ENCODE measurements at regions not wholly inside any gene's neighbourhood (a gene's known extent, or its start where the extent isn't known, plus 50 kb on each side); places are given as distances from the start of the nearest gene placed in this dataset.

GRCh38 chr1:5594056-5594956, 397.9 kb downstream of the NPHP4 start:
- no peak overlapping the region for H3K4me3 Mint-ChIP-seq
- peaks cover 1% of the 10 kb centered on the region for H3K36me3 Mint-ChIP-seq
- H3K4me1 Mint-ChIP-seq = no peaks in the 10 kb centered on the region
- H3K27ac Mint-ChIP-seq = no peak overlapping the region
- peaks cover 5% of the 10 kb centered on the region for H3K27me3 Mint-ChIP-seq
- H3K9me3 Mint-ChIP-seq = peaks cover 5% of the 10 kb centered on the region

GRCh38 chr1:5590717-5591116, 401.5 kb downstream of the NPHP4 start:
- Mint-ChIP-seq H3K9me3 (peaks cover 5% of the 10 kb centered on the region), H3K4me3 (no peak overlapping the region), H3K4me1 (no peaks in the 10 kb centered on the region), H3K36me3 (peaks cover 1% of the 10 kb centered on the region), H3K27ac (no peak overlapping the region), H3K27me3 (peaks cover 11% of the 10 kb centered on the region)

GRCh38 chr1:5586629-5587028, 405.6 kb downstream of the NPHP4 start:
- Mint-ChIP-seq H3K36me3 (peaks cover 1% of the 10 kb centered on the region), H3K4me3 (no peak overlapping the region), H3K4me1 (no peaks in the 10 kb centered on the region), H3K9me3 (peaks cover 5% of the 10 kb centered on the region), H3K27me3 (peaks cover 10% of the 10 kb centered on the region), H3K27ac (no peak overlapping the region)

DNA sequence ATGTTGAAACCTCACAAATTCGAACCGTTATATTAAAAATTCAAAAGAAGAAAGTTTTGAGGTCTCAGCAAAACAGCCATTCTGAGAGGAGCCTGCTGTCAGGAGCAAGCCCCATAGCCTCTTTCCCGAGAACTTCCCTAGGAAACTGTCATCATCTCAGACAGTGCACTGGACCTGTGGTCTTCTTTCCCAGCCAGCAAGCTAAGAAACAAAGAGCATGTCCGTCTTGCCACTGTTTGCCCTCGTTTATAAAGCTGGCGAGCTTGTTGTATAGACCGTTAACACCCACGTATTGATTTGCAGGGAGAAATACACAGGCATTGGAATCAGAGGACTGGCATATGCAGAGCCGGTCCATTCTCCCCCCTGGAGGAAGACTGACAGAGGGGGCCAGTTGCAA, 407.0 kb downstream of the NPHP4 start:
- peaks cover 5% of the 10 kb centered on the region for H3K9me3 Mint-ChIP-seq
- H3K4me3 Mint-ChIP-seq = no peak overlapping the region
- H3K27ac Mint-ChIP-seq = no peak overlapping the region
- peaks cover 15% of the 10 kb centered on the region for H3K27me3 Mint-ChIP-seq
- H3K4me1 Mint-ChIP-seq = no peaks in the 10 kb centered on the region
- H3K36me3 Mint-ChIP-seq = peaks cover under 1% of the 10 kb centered on the region

GRCh38 chr1:5580926-5581325, 411.3 kb downstream of the NPHP4 start:
- H3K27me3 Mint-ChIP-seq = peaks cover 12% of the 10 kb centered on the region
- no peak overlapping the region for H3K27ac Mint-ChIP-seq
- H3K4me1 Mint-ChIP-seq = no peaks in the 10 kb centered on the region
- no peaks in the 10 kb centered on the region for H3K36me3 Mint-ChIP-seq
- H3K9me3 Mint-ChIP-seq = no peaks in the 10 kb centered on the region
- no peak overlapping the region for H3K4me3 Mint-ChIP-seq

GRCh38 chr1:5579966-5580365, 412.3 kb downstream of the NPHP4 start:
- Mint-ChIP-seq H3K36me3 (no peaks in the 10 kb centered on the region), H3K4me3 (no peak overlapping the region), H3K27me3 (peaks cover 9% of the 10 kb centered on the region), H3K4me1 (no peaks in the 10 kb centered on the region), H3K9me3 (no peaks in the 10 kb centered on the region), H3K27ac (no peak overlapping the region)

DNA sequence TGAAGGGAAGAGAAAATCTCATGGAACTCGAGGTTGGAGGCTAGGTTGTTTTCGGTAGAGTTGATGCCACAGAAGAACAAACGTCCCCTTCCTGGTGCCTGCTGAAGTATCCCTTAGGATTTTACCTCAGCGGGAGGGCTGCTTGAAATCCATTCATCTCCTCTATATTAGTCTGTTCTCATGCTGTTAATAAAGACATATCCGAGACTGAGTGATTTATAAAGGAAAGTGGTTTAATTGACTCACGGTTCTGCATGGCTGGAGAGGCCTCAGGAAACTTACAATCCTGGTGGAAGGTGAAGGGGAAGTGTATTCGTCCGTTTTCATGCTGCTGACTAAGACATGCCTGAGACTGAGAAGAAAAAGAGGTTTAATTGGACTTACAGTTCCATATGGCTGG, 413.5 kb downstream of the NPHP4 start:
- H3K27me3 Mint-ChIP-seq = peaks cover 10% of the 10 kb centered on the region
- H3K4me3 Mint-ChIP-seq = no peak overlapping the region
- H3K27ac Mint-ChIP-seq = no peak overlapping the region
- H3K9me3 Mint-ChIP-seq = no peaks in the 10 kb centered on the region
- no peaks in the 10 kb centered on the region for H3K4me1 Mint-ChIP-seq
- no peaks in the 10 kb centered on the region for H3K36me3 Mint-ChIP-seq

GRCh38 chr1:5577255-5578040, 414.8 kb downstream of the NPHP4 start:
- no peaks in the 10 kb centered on the region for H3K36me3 Mint-ChIP-seq
- no peak overlapping the region for H3K4me3 Mint-ChIP-seq
- H3K9me3 Mint-ChIP-seq = no peaks in the 10 kb centered on the region
- no peaks in the 10 kb centered on the region for H3K4me1 Mint-ChIP-seq
- H3K27me3 Mint-ChIP-seq = peaks cover 10% of the 10 kb centered on the region
- no peak overlapping the region for H3K27ac Mint-ChIP-seq

GRCh38 chr1:5576673-5577065, 415.6 kb downstream of the NPHP4 start:
- no peak overlapping the region for H3K4me3 Mint-ChIP-seq
- H3K4me1 Mint-ChIP-seq = no peaks in the 10 kb centered on the region
- H3K27ac Mint-ChIP-seq = no peak overlapping the region
- peaks cover 10% of the 10 kb centered on the region for H3K27me3 Mint-ChIP-seq
- H3K36me3 Mint-ChIP-seq = no peaks in the 10 kb centered on the region
- no peaks in the 10 kb centered on the region for H3K9me3 Mint-ChIP-seq

- no peak overlapping the region for H3K27ac Mint-ChIP-seq
- H3K36me3 Mint-ChIP-seq = no peaks in the 10 kb centered on the region
- H3K27me3 Mint-ChIP-seq = peaks cover 10% of the 10 kb centered on the region
These were observed 416.1 kb downstream of the NPHP4 start for GRCh38 chr1:5576011-5576672.

GRCh38 chr1:5575396-5575940, 416.8 kb downstream of the NPHP4 start:
- Mint-ChIP-seq H3K27ac (no peak overlapping the region), H3K27me3 (peaks cover 5% of the 10 kb centered on the region), H3K4me1 (no peaks in the 10 kb centered on the region), H3K4me3 (no peak overlapping the region), H3K9me3 (no peaks in the 10 kb centered on the region), H3K36me3 (no peaks in the 10 kb centered on the region)

More at GRCh38 chr1:5576011-5576672, 416.1 kb downstream of the NPHP4 start:
- Mint-ChIP-seq H3K4me1 (no peaks in the 10 kb centered on the region), H3K4me3 (no peak overlapping the region), H3K9me3 (no peaks in the 10 kb centered on the region)

GRCh38 chr1:5574641-5575040, 417.6 kb downstream of the NPHP4 start:
- Mint-ChIP-seq H3K9me3 (no peaks in the 10 kb centered on the region), H3K36me3 (no peaks in the 10 kb centered on the region), H3K4me1 (no peaks in the 10 kb centered on the region), H3K27ac (no peak overlapping the region), H3K4me3 (no peak overlapping the region), H3K27me3 (peaks cover 3% of the 10 kb centered on the region)

DNA sequence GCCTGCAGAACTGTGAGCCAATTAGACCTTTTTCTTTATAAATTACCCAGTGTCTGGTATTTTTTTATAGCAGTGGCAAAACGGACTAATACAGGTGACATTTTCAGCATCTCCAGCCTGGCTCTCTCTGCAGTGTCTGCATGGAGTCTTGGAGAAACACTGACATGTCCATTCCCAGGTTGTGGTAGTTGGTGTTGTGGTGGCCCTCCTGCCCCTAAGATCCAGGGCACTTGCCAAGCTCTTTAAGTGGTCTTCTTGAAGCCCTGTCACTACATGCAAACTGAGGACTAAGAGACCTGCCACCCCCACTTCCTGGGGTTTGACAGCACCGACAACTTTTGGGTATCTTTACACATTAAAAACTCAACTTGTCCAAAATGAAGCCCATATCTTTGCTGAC, 419.4 kb downstream of the NPHP4 start:
- Mint-ChIP-seq H3K27me3 (peaks cover 5% of the 10 kb centered on the region), H3K27ac (no peak overlapping the region), H3K4me1 (no peaks in the 10 kb centered on the region), H3K9me3 (no peaks in the 10 kb centered on the region), H3K4me3 (no peak overlapping the region), H3K36me3 (no peaks in the 10 kb centered on the region)

- H3K27ac Mint-ChIP-seq = no peak overlapping the region
- no peaks in the 10 kb centered on the region for H3K9me3 Mint-ChIP-seq
- H3K36me3 Mint-ChIP-seq = no peaks in the 10 kb centered on the region
These were observed 420.3 kb downstream of the NPHP4 start for GRCh38 chr1:5571861-5572401.

GRCh38 chr1:5571438-5571837, 420.8 kb downstream of the NPHP4 start:
- H3K27me3 Mint-ChIP-seq = peaks cover 5% of the 10 kb centered on the region
- no peak overlapping the region for H3K4me3 Mint-ChIP-seq
- H3K4me1 Mint-ChIP-seq = no peaks in the 10 kb centered on the region
- H3K36me3 Mint-ChIP-seq = no peaks in the 10 kb centered on the region
- H3K27ac Mint-ChIP-seq = no peak overlapping the region
- no peaks in the 10 kb centered on the region for H3K9me3 Mint-ChIP-seq

More at GRCh38 chr1:5571861-5572401, 420.3 kb downstream of the NPHP4 start:
- Mint-ChIP-seq H3K27me3 (peaks cover 5% of the 10 kb centered on the region), H3K4me1 (no peaks in the 10 kb centered on the region), H3K4me3 (no peak overlapping the region)

Measured in activated naive CD4-positive, alpha-beta T cell treated with anti-CD3 and anti-CD28 coated beads, Interleukin-2, amount 50 U/mL, for 24 hours (primary cell).